ENCODE measurements at regions not wholly inside any gene's neighbourhood (a gene's known extent, or its start where the extent isn't known, plus 50 kb on each side); places are given as distances from the start of the nearest gene placed in this dataset.

DNA sequence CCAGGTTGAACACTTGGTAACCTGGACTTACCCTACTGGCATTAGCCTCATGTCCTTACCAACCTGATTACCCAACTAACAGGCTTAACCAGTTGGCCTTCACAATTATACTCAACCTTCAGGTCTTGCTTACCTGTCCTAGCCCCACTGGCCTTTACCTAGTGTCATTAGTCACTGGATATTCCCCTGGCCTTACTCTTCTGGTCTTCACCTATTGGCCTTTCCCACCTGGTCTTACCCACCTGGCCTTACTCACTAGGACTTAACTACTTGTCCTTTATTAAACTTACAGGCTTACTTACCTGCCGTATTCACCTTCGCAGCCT is 131.1 kb upstream of the ZSWIM2 start:
- DNase-seq (ENCODE audit: low read depth) = no peak
- TF ChIP-seq, protein P1, sequence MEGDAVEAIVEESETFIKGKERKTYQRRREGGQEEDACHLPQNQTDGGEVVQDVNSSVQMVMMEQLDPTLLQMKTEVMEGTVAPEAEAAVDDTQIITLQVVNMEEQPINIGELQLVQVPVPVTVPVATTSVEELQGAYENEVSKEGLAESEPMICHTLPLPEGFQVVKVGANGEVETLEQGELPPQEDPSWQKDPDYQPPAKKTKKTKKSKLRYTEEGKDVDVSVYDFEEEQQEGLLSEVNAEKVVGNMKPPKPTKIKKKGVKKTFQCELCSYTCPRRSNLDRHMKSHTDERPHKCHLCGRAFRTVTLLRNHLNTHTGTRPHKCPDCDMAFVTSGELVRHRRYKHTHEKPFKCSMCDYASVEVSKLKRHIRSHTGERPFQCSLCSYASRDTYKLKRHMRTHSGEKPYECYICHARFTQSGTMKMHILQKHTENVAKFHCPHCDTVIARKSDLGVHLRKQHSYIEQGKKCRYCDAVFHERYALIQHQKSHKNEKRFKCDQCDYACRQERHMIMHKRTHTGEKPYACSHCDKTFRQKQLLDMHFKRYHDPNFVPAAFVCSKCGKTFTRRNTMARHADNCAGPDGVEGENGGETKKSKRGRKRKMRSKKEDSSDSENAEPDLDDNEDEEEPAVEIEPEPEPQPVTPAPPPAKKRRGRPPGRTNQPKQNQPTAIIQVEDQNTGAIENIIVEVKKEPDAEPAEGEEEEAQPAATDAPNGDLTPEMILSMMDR (IDR thresholded peaks at IDR 0.05; ENCODE audit: low read depth, low read length, missing control alignments) = no peak
- in situ Hi-C loops (cut with HindIII; ENCODE audit: low sequenced_read_pairs) = no loop called here
- no peak overlapping the region for H3K4me3 ChIP-seq (ENCODE audit: low read depth, low read length)

DNA sequence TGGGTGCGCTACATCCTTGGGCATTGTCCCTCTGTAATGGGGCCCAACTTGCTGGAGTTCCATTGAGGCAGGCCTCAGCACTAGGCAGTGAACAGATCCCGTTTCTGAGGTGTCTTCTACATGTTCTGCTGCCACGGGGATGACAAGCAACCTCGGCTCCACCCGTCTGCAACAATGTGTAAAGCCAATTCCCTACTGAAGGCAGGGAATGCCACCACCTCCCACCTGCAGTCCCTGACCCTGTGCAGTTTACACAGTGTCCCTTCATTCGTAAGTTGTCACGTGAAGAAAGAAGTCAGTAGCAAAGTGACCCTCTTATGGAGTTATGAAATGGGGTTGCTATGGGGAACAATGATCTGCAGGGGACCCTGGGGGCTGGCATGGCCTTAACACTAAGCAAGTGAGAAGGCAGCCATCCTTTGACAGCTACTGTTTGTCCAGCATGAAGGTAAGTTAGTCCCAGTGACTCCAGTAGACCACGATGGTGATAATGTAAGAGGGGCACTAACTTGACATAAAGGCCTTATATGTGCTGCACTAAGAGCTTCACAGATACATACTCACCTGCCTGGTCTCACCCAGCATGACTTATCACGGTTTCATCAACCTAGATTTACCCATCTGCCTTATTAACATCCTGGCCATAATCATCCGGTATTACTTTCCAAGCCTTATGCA is 130.6 kb upstream of the ZSWIM2 start:
- TF ChIP-seq, protein P1 (IDR thresholded peaks at IDR 0.05; ENCODE audit: low read depth, low read length, missing control alignments) = no peak
- no peak for DNase-seq (ENCODE audit: low read depth)
- in situ Hi-C loops (cut with HindIII; ENCODE audit: low sequenced_read_pairs) = no loop called here
- H3K4me3 ChIP-seq (ENCODE audit: low read depth, low read length) = no peak overlapping the region

DNA sequence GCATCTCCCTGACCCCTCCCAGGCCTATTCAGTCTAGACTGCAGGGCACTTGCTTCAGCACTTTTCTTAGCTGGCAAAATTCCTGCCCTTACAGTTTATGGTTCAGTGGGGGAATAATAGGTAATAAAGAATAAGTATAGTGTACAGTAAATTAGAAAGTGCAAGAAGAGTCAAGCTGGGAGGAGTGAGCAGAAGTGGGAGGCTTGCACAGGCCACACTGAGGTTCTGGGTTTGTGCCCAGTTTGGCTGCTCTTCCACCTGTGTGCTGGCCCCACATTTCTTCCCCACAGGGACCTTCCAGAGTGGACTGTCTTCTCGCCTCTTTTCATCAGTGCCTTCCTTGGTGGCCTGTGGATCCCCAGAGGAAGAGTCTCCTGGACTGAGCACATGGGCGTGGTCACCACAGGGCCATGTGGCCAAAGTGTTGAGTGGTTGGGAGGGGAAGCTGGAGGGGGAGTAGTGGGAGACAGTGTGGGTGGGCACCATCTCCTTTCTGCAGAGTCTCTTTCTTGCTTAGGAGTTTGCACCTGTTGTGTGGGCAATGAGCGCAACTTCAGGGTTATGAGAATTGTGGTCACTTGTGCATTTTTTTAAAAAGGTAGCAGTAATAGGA is 128.6 kb upstream of the ZSWIM2 start:
- in situ Hi-C loops (cut with HindIII; ENCODE audit: low sequenced_read_pairs) = no loop called here
- TF ChIP-seq, protein P1 (IDR thresholded peaks at IDR 0.05; ENCODE audit: low read depth, low read length, missing control alignments) = no peak
- no peak overlapping the region for H3K4me3 ChIP-seq (ENCODE audit: low read depth, low read length)
- DNase-seq (ENCODE audit: low read depth) = no peak

DNA sequence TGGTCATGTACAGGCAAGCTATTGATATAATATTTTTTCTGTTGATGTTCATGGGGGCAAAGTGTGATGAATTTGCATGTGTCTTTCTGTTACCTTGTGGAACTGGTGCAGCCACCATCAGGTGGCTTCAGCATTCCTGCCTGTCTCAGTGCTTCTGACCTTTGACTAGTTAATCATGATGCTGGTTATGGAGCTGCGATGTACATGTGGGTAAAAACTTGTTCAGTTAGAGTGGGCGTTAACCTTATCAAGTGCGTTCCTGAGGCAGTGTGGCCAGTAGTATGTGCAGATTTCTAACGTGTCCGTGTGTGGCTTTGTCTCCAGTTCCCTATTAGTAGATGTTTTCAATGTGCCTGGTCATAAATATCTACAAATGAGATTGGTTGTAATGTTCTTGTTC is 127.4 kb upstream of the ZSWIM2 start:
- no peak for DNase-seq (ENCODE audit: low read depth)
- in situ Hi-C loops (cut with HindIII; ENCODE audit: low sequenced_read_pairs) = no loop called here
- no peak overlapping the region for H3K4me3 ChIP-seq (ENCODE audit: low read depth, low read length)
- TF ChIP-seq, protein P1 (IDR thresholded peaks at IDR 0.05; ENCODE audit: low read depth, low read length, missing control alignments) = no peak

DNA sequence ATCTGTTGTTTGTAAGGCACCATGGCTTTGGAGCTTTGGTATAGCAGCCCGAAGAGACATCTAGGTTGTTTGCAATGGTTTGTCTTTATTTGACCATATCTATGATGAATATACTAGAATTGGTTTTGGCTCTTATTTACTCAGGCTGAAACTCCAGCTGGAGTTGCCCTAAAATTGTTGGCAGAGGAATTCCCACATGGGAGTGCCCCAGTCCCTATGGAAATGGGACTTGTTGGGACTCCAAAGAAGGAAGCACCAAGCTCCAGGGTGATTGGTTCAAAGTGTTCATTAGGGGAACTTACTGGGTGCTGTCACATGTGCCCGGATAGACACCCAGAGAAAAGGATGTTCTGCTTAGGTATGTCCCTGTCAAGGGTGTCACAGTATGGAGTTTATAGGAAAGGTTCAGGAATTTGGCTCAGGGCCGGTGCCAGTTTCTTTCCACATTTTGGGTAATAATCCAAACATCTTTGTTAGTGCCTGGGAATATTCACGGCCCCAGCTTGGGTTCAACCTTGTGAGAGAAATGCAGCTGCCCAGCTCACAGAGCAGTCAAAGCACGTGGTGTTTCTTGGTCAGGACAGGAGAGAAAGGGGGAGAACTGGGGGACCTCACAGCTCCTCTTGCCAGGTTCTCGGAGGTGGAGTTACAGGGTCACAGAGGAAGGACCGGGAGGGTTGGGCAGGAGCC is 123.5 kb upstream of the ZSWIM2 start:
- no peak overlapping the region for H3K4me3 ChIP-seq (ENCODE audit: low read depth, low read length)
- DNase-seq (ENCODE audit: low read depth) = no peak
- in situ Hi-C loops (cut with HindIII; ENCODE audit: low sequenced_read_pairs) = no loop called here
- TF ChIP-seq, protein P1 (IDR thresholded peaks at IDR 0.05; ENCODE audit: low read depth, low read length, missing control alignments) = no peak

DNA sequence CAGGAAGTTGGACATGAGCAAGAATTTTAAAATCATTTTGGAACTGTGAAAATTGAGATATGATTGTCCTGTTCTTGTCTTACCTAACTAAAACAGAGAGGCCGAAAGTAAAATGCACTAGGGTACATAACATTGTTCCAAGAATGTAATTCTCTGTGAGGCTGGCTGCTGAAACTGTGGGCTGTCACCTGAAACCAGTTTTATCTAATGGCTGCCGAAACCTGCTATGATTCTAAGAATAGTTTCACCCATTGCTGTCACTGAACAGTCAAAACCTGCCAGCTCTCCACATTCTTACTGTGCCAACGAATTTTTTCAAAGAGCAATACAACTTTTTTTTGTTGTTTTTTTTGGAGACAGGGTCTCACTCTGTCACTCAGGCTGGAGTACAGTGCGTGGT is 119.3 kb upstream of the ZSWIM2 start:
- in situ Hi-C loops (cut with HindIII; ENCODE audit: low sequenced_read_pairs) = no loop called here
- DNase-seq (ENCODE audit: low read depth) = no peak
- H3K4me3 ChIP-seq (ENCODE audit: low read depth, low read length) = no peak overlapping the region
- TF ChIP-seq, protein P1 (IDR thresholded peaks at IDR 0.05; ENCODE audit: low read depth, low read length, missing control alignments) = no peak

All from astrocyte of the cerebellum (primary cell).